Skin epidermis (tissue), 12 donors: ENCODE measurements at regions not wholly inside any gene's neighbourhood (a gene's known extent, or its start where the extent isn't known, plus 50 kb on each side); places are given as distances from the start of the nearest gene placed in this dataset.

Source experiments
- H3K27ac ChIP-seq, 21 experiments: fragments of 200-600 bp; sonication (generic) in 11 of 21; one replicate each; pipeline ENCODE4 v1.5.0; 2020; ENCODE audit warnings: mild to moderate bottlenecking in 3 of 21, inconsistent platforms in 2 of 21, moderate library complexity in 2 of 21
- H3K4me3 ChIP-seq, 7 experiments: fragments of 200-600 bp; sonication (generic) in 2 of 7; one replicate each; pipeline ENCODE4 v1.5.0; 2020; ENCODE audit warnings: inconsistent platforms in 2 of 7, mild to moderate bottlenecking in 2 of 7, moderate library complexity in 1 of 7

DNA sequence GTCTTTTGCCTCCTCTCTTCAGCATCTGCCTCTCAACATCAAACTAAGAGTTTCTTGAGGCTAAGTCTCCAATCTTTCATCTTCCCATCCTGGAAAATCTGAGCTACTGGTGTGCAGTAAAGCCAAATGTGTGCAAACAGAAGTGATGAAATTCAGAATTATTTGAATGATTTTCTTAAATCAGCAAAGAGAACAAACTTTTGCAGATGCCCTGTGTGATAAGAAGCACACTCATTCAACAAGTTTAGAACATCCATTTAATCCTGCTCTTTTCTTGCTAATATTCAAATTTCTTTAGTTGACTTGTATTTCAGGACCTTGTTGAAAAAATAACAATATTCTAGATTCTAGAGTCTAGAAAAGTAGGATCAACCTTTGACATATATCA, 1374.9 kb upstream of the CELF4 start:
- Histone ChIP-seq H3K27ac (no peak overlapping the region), H3K4me3 (no peak overlapping the region)

- no peak overlapping the region for H3K4me3 ChIP-seq
- H3K27ac ChIP-seq: no peak overlapping the region
Measured at GRCh38 chr18:38933910-38934510, 1368.4 kb upstream of the CELF4 start.

- no peak overlapping the region for H3K27ac ChIP-seq
- H3K4me3 ChIP-seq: no peak overlapping the region
Measured at GRCh38 chr18:38933322-38933721, 1367.7 kb upstream of the CELF4 start.

GRCh38 chr18:38932752-38933151, 1367.2 kb upstream of the CELF4 start:
- Histone ChIP-seq H3K4me3 (no peak overlapping the region), H3K27ac (no peak overlapping the region)

DNA sequence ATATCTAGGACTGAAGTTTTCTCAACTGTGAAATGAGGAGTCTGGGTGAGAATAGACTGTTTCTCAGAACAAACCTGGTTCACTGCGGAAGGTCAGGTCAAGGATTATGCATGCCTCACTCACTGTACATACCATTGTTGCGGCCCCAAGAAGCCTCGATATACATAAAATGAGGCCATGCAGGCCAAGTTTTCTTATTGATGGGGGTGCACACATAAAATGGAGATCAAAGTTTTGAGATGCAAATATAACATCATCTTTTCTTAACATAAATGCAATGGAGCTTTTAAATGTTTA, 1366.1 kb upstream of the CELF4 start:
- no peak overlapping the region for H3K27ac ChIP-seq
- H3K4me3 ChIP-seq: no peak overlapping the region

- no peak overlapping the region for H3K4me3 ChIP-seq
- H3K27ac ChIP-seq: no peak overlapping the region
Measured at GRCh38 chr18:38930881-38931753, 1365.5 kb upstream of the CELF4 start.

DNA sequence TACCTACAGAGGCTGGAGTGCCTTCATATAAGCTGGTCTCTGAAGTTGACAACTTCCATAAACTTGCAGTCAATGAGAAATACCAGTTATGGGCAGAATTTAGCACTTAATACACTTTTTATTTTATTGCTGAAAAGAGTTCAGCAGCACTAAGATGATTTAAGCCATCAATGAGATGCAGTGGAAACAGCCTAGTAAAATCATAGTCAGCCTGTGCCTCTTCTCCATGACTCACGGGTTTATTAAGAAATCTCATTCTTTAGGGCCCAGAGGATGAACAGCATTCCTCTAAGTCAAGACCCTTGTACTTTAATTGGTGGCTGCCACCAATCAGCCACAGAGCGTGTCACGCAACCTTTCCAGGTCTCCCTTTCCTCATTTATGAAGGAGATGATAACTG, 1357.9 kb upstream of the CELF4 start:
- Histone ChIP-seq H3K27ac (no peak overlapping the region), H3K4me3 (no peak overlapping the region)

- no peak overlapping the region for H3K4me3 ChIP-seq
- no peak overlapping the region for H3K27ac ChIP-seq
Measured at GRCh38 chr18:38923126-38923525, 1357.5 kb upstream of the CELF4 start.

DNA sequence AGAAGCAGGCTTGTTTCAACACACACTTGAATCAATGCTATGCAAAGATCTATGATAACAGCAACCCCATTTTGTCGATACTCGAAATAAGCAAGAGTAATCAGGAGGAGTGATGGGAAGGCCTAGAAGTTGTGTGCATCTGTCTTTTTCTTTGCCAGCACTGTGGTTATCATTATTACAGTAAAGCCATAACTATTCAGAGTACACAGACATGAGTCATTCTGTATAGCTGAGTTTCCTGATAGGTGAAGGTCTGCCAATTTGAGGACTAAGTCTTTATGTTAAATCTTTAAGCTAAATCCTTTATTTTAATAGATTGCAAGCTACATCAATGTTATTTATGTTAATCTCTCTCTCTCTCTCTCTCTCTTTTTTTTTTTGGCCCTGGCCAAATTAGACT, 1344.4 kb upstream of the CELF4 start:
- no peak overlapping the region for H3K27ac ChIP-seq
- no peak overlapping the region for H3K4me3 ChIP-seq

- Histone ChIP-seq H3K4me3 (no peak overlapping the region), H3K27ac (no peak overlapping the region)
Measured at GRCh38 chr18:38902796-38903195, 1337.2 kb upstream of the CELF4 start.

- no peak overlapping the region for H3K27ac ChIP-seq
- H3K4me3 ChIP-seq: no peak overlapping the region
Measured at GRCh38 chr18:38900445-38900844, 1334.8 kb upstream of the CELF4 start.

DNA sequence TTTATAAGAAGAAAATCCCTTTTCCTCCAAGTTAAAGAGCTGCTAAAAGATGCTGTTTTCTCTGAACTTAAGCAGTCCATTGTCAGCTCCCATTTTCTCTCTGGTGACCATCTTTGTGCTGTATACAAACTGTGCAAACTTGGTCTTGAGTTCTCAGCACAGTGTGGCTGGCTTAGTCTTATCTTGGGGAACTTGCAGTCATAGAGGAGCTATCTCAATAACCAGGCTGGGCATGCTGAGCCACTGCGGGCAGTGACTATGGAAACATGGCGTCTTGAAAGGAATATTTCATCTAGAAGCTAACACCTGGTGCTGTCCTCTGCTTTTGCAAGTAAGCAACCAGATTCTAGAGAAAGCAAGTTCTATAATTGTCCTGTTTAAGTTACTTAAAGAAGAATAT, 1334.4 kb upstream of the CELF4 start:
- Histone ChIP-seq H3K27ac (no peak overlapping the region), H3K4me3 (no peak overlapping the region)

GRCh38 chr18:38899252-38899651, 1333.7 kb upstream of the CELF4 start:
- Histone ChIP-seq H3K4me3 (no peak overlapping the region), H3K27ac (no peak overlapping the region)

DNA sequence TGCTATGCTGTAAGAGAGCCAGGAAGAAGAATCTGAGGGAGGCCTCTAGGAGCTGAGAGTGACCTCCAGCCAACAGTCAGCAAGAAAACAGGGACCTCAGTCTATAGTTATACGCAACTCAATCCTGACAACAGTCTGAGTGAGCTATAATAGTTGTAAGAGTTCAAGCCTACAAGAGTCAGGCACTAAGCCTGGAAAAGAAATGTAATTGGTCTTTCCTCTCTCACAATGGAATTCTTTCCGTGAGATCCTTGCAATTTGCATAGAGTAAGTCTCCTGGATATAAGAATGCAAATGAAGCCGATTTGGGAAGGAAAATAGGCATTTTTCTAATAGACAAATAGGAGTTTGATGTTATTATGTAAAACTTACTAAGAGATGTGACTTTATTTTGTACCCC, 1332.6 kb upstream of the CELF4 start:
- Histone ChIP-seq H3K4me3 (no peak overlapping the region), H3K27ac (no peak overlapping the region)

- no peak overlapping the region for H3K27ac ChIP-seq
- H3K4me3 ChIP-seq: no peak overlapping the region
Measured at GRCh38 chr18:38895560-38895959, 1330.0 kb upstream of the CELF4 start.

GRCh38 chr18:38887671-38888020, 1322.0 kb upstream of the CELF4 start:
- no peak overlapping the region for H3K4me3 ChIP-seq
- H3K27ac ChIP-seq: no peak overlapping the region

DNA sequence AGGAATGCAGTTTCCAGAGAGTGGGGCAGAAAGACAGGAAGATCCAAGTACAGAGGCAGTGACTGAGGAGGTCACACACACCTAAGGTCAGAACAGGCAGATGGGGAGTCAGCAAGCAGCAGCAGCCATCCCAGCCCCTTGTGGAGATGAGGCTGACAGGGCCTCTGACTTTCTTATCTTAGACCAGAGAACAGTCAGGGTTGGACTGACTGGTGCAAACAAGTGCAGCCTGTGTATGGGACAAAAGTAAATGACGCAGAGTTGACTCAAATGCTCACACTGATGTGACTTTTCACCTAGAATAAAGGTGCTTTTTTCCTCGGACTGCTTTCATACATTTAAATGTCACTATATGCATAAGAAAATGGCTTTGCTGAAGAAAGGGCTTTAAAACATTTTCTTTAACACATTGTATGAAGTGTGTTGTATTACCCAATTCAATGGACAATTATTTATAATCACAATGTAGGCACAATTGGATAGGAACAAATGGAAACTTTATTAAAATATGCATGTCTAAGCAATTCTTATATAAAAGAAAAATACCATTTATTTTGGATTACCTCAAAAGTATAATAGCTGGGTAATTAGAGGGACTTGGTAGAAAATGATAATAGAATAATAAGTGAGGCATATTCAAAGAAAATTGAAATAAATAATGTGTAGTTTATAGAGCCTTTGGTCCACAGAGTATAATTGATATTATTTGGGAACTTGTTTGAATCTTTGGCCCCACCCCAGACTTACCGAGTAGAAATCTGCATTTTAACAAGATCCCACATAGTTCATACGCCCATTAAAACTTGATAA, 1321.5 kb upstream of the CELF4 start:
- H3K4me3 ChIP-seq: no peak overlapping the region
- no peak overlapping the region for H3K27ac ChIP-seq

- Histone ChIP-seq H3K27ac (no peak overlapping the region), H3K4me3 (no peak overlapping the region)
Measured at GRCh38 chr18:38886235-38886634, 1320.6 kb upstream of the CELF4 start.

GRCh38 chr18:38884050-38884449, 1318.5 kb upstream of the CELF4 start:
- Histone ChIP-seq H3K4me3 (no peak overlapping the region), H3K27ac (no peak overlapping the region)

GRCh38 chr18:38883111-38883510, 1317.5 kb upstream of the CELF4 start:
- no peak overlapping the region for H3K4me3 ChIP-seq
- H3K27ac ChIP-seq: no peak overlapping the region

DNA sequence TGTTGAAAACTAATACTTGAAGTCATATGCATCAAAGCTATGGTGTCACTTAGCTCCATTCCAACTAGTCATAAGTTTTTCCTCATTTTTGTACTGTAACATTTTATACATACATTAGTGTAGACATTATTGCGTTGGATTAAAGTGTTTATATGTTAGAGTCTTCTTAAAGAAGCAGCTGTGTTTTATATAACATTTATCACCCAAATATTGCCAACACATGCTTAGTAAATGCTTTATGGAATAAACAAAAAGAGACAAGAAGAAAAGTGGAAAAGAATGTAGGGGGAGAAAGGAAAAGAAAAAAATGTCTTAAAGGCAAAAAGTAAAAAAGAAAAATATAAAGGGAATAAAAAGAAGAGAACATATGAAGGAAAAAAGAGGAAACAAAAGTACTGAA, 1314.3 kb upstream of the CELF4 start:
- H3K27ac ChIP-seq: no peak overlapping the region
- no peak overlapping the region for H3K4me3 ChIP-seq
